OCI-LY3 (cell line): ENCODE measurements at regions not wholly inside any gene's neighbourhood (a gene's known extent, or its start where the extent isn't known, plus 50 kb on each side); places are given as distances from the start of the nearest gene placed in this dataset.

Experiments
- H2AFZ ChIP-seq: fragments of 200-600, 300-600 bp; shearing (Covaris generic); 2 replicates; pipeline ENCODE4 v1.6.0; 2014; ENCODE audit warnings: antibody characterized with exemption, low read depth, low read length
- H3K27ac ChIP-seq: fragments of 200-600, 300-600 bp; sonication (generic); 2 replicates; pipeline ENCODE4 v1.5.1; 2014; ENCODE audit warnings: mild to moderate bottlenecking, low read length, moderate library complexity, mixed read lengths
- H3K27me3 ChIP-seq: fragments of 200-600, 300-600 bp; sonication (generic); 2 replicates; pipeline ENCODE4 v1.6.1; 2014; ENCODE audit warnings: low read depth, low read length, mixed read lengths
- H3K36me3 ChIP-seq: fragments of 200-600, 300-600 bp; sonication (generic); replicated peaks from 2 replicates; pipeline ENCODE3; 2014; ENCODE audit warnings: low read depth, low read length, mixed read lengths
- H3K4me1 ChIP-seq: fragments of 300-600, 200-600 bp; sonication (generic); 2 replicates; pipeline ENCODE4 v1.6.1; 2014; ENCODE audit warnings: low read length, mixed read lengths
- H3K4me2 ChIP-seq: fragments of 200-600, 300-600 bp; sonication (generic); 2 replicates; pipeline ENCODE4 v1.6.1; 2014; ENCODE audit warnings: low read length, mixed read lengths
- H3K4me3 ChIP-seq: fragments of 300-600, 200-600 bp; sonication (generic); 2 replicates; pipeline ENCODE4 v1.5.1; 2014; ENCODE audit warnings: antibody characterized with exemption, mild to moderate bottlenecking, low read length, moderate library complexity
- H3K79me2 ChIP-seq: fragments of 300-600, 200-600 bp; shearing (Covaris generic); 2 replicates; pipeline ENCODE4 v1.6.1; 2014; ENCODE audit warnings: mild to moderate bottlenecking, low read length, mixed read lengths
- H3K9ac ChIP-seq: fragments of 300-600, 200-600 bp; shearing (Covaris generic); 2 replicates; pipeline ENCODE4 v1.6.0; 2014; ENCODE audit warnings: mild to moderate bottlenecking, low read length, moderate library complexity
- H3K9me3 ChIP-seq: fragments of 200-600, 300-600 bp; shearing (Covaris generic); 2 replicates; pipeline ENCODE4 v1.6.1; 2014; ENCODE audit warnings: low read length, mixed read lengths; ENCODE audit not compliant: insufficient read depth
- H4K20me1 ChIP-seq: fragments of 200-600, 300-600 bp; sonication (generic); 2 replicates; pipeline ENCODE4 v1.6.1; 2016; ENCODE audit warnings: low read length, mixed read lengths; ENCODE audit not compliant: insufficient read depth
- CTCF ChIP-seq: fragments of 200-600, 300-600 bp; sonication (generic); IDR thresholded peaks from 2 replicates; pipeline ENCODE4 v1.5.1; 2014; ENCODE audit warnings: antibody characterized with exemption, low read length, low read depth
- EZH2phosphoT487 ChIP-seq: fragments of 200-600 bp; shearing (Covaris generic); IDR thresholded peaks from 2 replicates; pipeline ENCODE4 v1.6.1; 2018; ENCODE audit warnings: antibody characterized with exemption, mixed run types, low read depth

- Histone ChIP-seq H3K4me3 (no peak overlapping the region), H3K9me3 (no peaks in the 10 kb centered on the region), H3K4me2 (no peak overlapping the region)
Observed at GRCh38 chr12:31872831-31873604, 86.2 kb upstream of the RESF1 start.

GRCh38 chr12:31869972-31870371 lies 89.2 kb upstream of the RESF1 start:
- H3K4me2 ChIP-seq = no peak overlapping the region
- TF ChIP-seq CTCF (no peak), EZH2phosphoT487 (no peak)
- H3K9ac ChIP-seq = no peak overlapping the region
- H3K79me2 ChIP-seq = no peaks in the 10 kb centered on the region
- H3K9me3 ChIP-seq = no peaks in the 10 kb centered on the region
- no peaks in the 10 kb centered on the region for H4K20me1 ChIP-seq
- no peak overlapping the region for H2AFZ ChIP-seq
- H3K27ac ChIP-seq = no peak overlapping the region
- no peaks in the 10 kb centered on the region for H3K27me3 ChIP-seq
- peaks cover 5% of the 10 kb centered on the region for H3K36me3 ChIP-seq
- H3K4me3 ChIP-seq = no peak overlapping the region
- H3K4me1 ChIP-seq = peaks cover 11% of the 10 kb centered on the region

More at GRCh38 chr12:31872831-31873604, 86.2 kb upstream of the RESF1 start:
- Histone ChIP-seq H3K27me3 (no peaks in the 10 kb centered on the region), H3K79me2 (no peaks in the 10 kb centered on the region), H3K4me1 (peaks cover 11% of the 10 kb centered on the region), H3K27ac (no peak overlapping the region), H4K20me1 (no peaks in the 10 kb centered on the region), H2AFZ (no peak overlapping the region), H3K36me3 (no peaks in the 10 kb centered on the region), H3K9ac (no peak overlapping the region)
- no peak for TF ChIP-seq CTCF
- TF ChIP-seq EZH2phosphoT487 = no peak

GRCh38 chr12:31868965-31869364 lies 90.2 kb upstream of the RESF1 start:
- Histone ChIP-seq H2AFZ (no peak overlapping the region), H3K9ac (no peak overlapping the region), H3K4me3 (no peak overlapping the region), H3K4me2 (no peak overlapping the region), H3K36me3 (peaks cover 5% of the 10 kb centered on the region), H3K9me3 (peaks cover 3% of the 10 kb centered on the region; the same call in 1 of the 2 replicates), H3K79me2 (no peaks in the 10 kb centered on the region), H4K20me1 (no peaks in the 10 kb centered on the region), H3K4me1 (peaks cover 8% of the 10 kb centered on the region), H3K27me3 (no peaks in the 10 kb centered on the region), H3K27ac (no peak overlapping the region)
- TF ChIP-seq CTCF = no peak
- TF ChIP-seq EZH2phosphoT487 = no peak

- no peaks in the 10 kb centered on the region for H3K27me3 ChIP-seq
- no peak overlapping the region for H3K4me3 ChIP-seq
- no peak overlapping the region for H3K27ac ChIP-seq
- peaks cover 8% of the 10 kb centered on the region for H3K4me1 ChIP-seq
- no peaks in the 10 kb centered on the region for H4K20me1 ChIP-seq
- H2AFZ ChIP-seq = peak overlapping the region; percentile 78; the same call in 1 of the 2 replicates
- TF ChIP-seq CTCF (no peak), EZH2phosphoT487 (no peak)
- H3K9ac ChIP-seq = no peak overlapping the region
- peaks cover 9% of the 10 kb centered on the region for H3K36me3 ChIP-seq
- H3K79me2 ChIP-seq = no peaks in the 10 kb centered on the region
- no peak overlapping the region; the same call in 1 of the 2 replicates for H3K4me2 ChIP-seq
- peaks cover 4% of the 10 kb centered on the region; the same call in 1 of the 2 replicates for H3K9me3 ChIP-seq
Observed at GRCh38 chr12:31867292-31867691, 91.9 kb upstream of the RESF1 start.
